Mesendoderm (in vitro differentiated cells): ENCODE measurements at regions not wholly inside any gene's neighbourhood (a gene's known extent, or its start where the extent isn't known, plus 50 kb on each side); places are given as distances from the start of the nearest gene placed in this dataset.
"Not testable (repeated sequence)": the region's sequence is repeated elsewhere in the genome, so short reads cannot be mapped to it uniquely, and the experiment has no call there.

Experiments used
- DNase-seq: peaks from one replicate; pipeline ENCODE4 v3.0.0; 2013
- H2AK5ac ChIP-seq: 2 replicates; pipeline ENCODE4 v1.6.1; 2013; ENCODE audit warnings: low read length, inconsistent platforms
- H2BK120ac ChIP-seq: 2 replicates; pipeline ENCODE4 v1.6.1; 2013; ENCODE audit warnings: low read depth, mild to moderate bottlenecking, low read length, moderate library complexity, mixed read lengths
- H2BK15ac ChIP-seq: replicated peaks from 2 replicates; pipeline ENCODE4 v1.6.1; 2013; ENCODE audit warnings: low read depth, mild to moderate bottlenecking, moderate library complexity
- H2BK5ac ChIP-seq: 2 replicates; pipeline ENCODE4 v1.6.1; 2013; ENCODE audit warnings: low read length, inconsistent platforms
- H3K18ac ChIP-seq: 2 replicates; pipeline ENCODE4 v1.6.1; 2013; ENCODE audit warnings: mild to moderate bottlenecking, low read length, mixed read lengths
- H3K23ac ChIP-seq: one replicate; pipeline ENCODE4 v1.6.1; 2013; ENCODE audit warnings: low read length
- H3K27ac ChIP-seq: 2 replicates; pipeline ENCODE4 v1.5.1; 2013; ENCODE audit warnings: low read depth, mild to moderate bottlenecking, inconsistent platforms, low read length, moderate library complexity
- H3K27me3 ChIP-seq: 2 replicates; pipeline ENCODE4 v1.6.1; 2013; ENCODE audit warnings: low read length, control low read depth, mild to moderate bottlenecking, inconsistent platforms; ENCODE audit not compliant: insufficient read depth, poor library complexity
- H3K36me3 ChIP-seq: 2 replicates; pipeline ENCODE4 v1.6.1; 2013; ENCODE audit warnings: low read length, inconsistent platforms; ENCODE audit not compliant: control insufficient read depth, insufficient read depth
- H3K4ac ChIP-seq: one replicate; pipeline ENCODE4 v1.6.1; 2013; ENCODE audit warnings: low read depth, mild to moderate bottlenecking, low read length, moderate library complexity
- H3K4me1 ChIP-seq: 2 replicates; pipeline ENCODE4 v1.6.1; 2013; ENCODE audit warnings: low read depth, low read length, inconsistent platforms; ENCODE audit not compliant: control insufficient read depth
- H3K4me2 ChIP-seq: 2 replicates; pipeline ENCODE4 v1.6.1; 2013; ENCODE audit warnings: low read length
- H3K4me3 ChIP-seq: 2 replicates; pipeline ENCODE4 v1.5.1; 2013; ENCODE audit warnings: mild to moderate bottlenecking, low read length
- H3K56ac ChIP-seq: one replicate; pipeline ENCODE4 v1.6.1; 2013; ENCODE audit warnings: low read length
- H3K79me1 ChIP-seq: 2 replicates; pipeline ENCODE4 v1.6.1; 2013; ENCODE audit warnings: low read length, inconsistent platforms
- H3K79me2 ChIP-seq: 2 replicates; pipeline ENCODE4 v1.6.1; 2013; ENCODE audit warnings: mild to moderate bottlenecking, low read length; ENCODE audit not compliant: control insufficient read depth, insufficient read depth
- H3K9ac ChIP-seq: 2 replicates; pipeline ENCODE4 v1.6.1; 2013; ENCODE audit warnings: low read length, inconsistent platforms
- H4K5ac ChIP-seq: one replicate; pipeline ENCODE4 v1.6.1; 2013; ENCODE audit warnings: low read length
- H4K8ac ChIP-seq: one replicate; pipeline ENCODE4 v1.6.1; 2013; ENCODE audit warnings: low read depth, mild to moderate bottlenecking, control low read depth, low read length, moderate library complexity
- WGBS: extraction: QIAGEN DNeasy Blood & Tissue Kit; methylation state at CpG from one replicate; pipeline ENCODE4 v1.1.7; 2013; ENCODE audit warnings: low lambda C conversion rate, missing lambda C conversion rate; ENCODE audit not compliant: insufficient coverage; ENCODE audit errors: extremely low coverage; 5-methylcytosine and 5-hydroxymethylcytosine counted together

- H3K79me2 ChIP-seq: no peaks in the 10 kb centered on the region
- H4K8ac ChIP-seq: no peak overlapping the region
- no peaks in the 10 kb centered on the region for H3K36me3 ChIP-seq
- no peaks in the 10 kb centered on the region for H3K79me1 ChIP-seq
- no peak overlapping the region for H2BK15ac ChIP-seq
- no peak overlapping the region for H3K4me2 ChIP-seq
- no peaks in the 10 kb centered on the region for H3K27me3 ChIP-seq
- H2AK5ac ChIP-seq: no peak overlapping the region
- DNase-seq: no peak
- no peak overlapping the region for H3K23ac ChIP-seq
- H3K18ac ChIP-seq: no peak overlapping the region
- H3K4ac ChIP-seq: no peak overlapping the region
- H3K4me3 ChIP-seq: no peak overlapping the region
- H4K5ac ChIP-seq: no peak overlapping the region
- no peak overlapping the region for H3K9ac ChIP-seq
- H2BK5ac ChIP-seq: no peak overlapping the region
- H3K4me1 ChIP-seq: no peaks in the 10 kb centered on the region
- no peak overlapping the region for H3K56ac ChIP-seq
- no peak overlapping the region for H2BK120ac ChIP-seq
- H3K27ac ChIP-seq: no peak overlapping the region
- no CpG with 5 or more reads among the region's 3 CpGs for whole genome bisulfite sequencing
These were observed 341.3 kb upstream of the SOX9 start for GRCh38 chr17:71779482-71779881.

DNA sequence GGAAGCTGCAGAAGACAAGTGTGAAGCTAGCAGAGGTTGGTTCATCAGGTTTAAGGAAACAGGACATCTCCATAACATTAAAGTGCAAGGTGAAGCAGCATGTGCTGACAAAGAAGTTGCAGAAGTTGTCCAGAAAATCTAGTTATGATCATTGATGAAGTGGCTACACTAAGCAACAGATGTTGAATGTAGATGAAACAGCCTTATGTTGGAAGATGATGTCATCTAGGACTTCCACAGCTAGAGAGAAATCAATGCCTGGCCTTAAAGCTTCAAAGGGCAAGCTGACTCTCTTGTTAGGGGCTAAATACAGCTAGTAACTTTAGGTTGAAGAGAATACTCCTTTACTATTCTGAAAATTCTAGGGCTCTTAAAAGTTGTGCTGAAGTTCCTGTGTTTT is 340.2 kb upstream of the SOX9 start:
- Histone ChIP-seq H3K79me1 (no peaks in the 10 kb centered on the region), H2AK5ac (no peak overlapping the region), H3K79me2 (no peaks in the 10 kb centered on the region), H3K4ac (no peak overlapping the region), H4K5ac (no peak overlapping the region), H3K9ac (no peak overlapping the region), H4K8ac (no peak overlapping the region), H3K36me3 (no peaks in the 10 kb centered on the region), H2BK15ac (no peak overlapping the region), H2BK120ac (no peak overlapping the region), H3K18ac (no peak overlapping the region), H3K56ac (no peak overlapping the region), H3K4me3 (no peak overlapping the region), H3K4me2 (no peak overlapping the region), H3K27ac (no peak overlapping the region), H3K27me3 (no peaks in the 10 kb centered on the region), H3K4me1 (no peaks in the 10 kb centered on the region), H3K23ac (no peak overlapping the region), H2BK5ac (no peak overlapping the region)
- DNase-seq: no peak

DNA sequence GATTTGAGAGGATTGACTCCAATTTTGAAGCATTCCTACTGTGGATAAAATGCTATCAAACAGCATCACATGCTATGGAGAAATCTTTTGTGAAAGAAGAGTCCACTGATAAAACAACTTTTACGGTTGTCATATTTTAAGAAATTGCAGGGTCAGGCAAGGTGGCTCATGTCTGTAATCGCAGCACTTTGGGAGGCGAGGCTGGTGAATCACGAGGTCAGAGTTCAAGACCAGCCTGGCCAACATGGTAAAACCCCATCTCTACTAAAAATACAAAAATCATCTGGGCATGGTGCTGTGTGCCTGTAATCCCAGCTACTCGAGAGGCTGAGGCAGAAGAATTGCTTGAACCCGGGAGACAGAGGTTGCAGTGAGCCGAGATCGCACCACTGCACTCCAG is 338.8 kb upstream of the SOX9 start:
- no CpG with 5 or more reads among the region's 8 CpGs for WGBS
- H3K4me3 ChIP-seq, DNase-seq, H3K56ac ChIP-seq, H2BK15ac ChIP-seq, H3K23ac ChIP-seq, H4K8ac ChIP-seq, H3K27ac ChIP-seq, H3K4me1 ChIP-seq, H3K9ac ChIP-seq, H3K4ac ChIP-seq, H2BK5ac ChIP-seq, H3K36me3 ChIP-seq, H3K79me1 ChIP-seq, H3K4me2 ChIP-seq, H4K5ac ChIP-seq, H2AK5ac ChIP-seq, H3K79me2 ChIP-seq, H3K27me3 ChIP-seq, H3K18ac ChIP-seq, H2BK120ac ChIP-seq: not testable (repeated sequence)

DNA sequence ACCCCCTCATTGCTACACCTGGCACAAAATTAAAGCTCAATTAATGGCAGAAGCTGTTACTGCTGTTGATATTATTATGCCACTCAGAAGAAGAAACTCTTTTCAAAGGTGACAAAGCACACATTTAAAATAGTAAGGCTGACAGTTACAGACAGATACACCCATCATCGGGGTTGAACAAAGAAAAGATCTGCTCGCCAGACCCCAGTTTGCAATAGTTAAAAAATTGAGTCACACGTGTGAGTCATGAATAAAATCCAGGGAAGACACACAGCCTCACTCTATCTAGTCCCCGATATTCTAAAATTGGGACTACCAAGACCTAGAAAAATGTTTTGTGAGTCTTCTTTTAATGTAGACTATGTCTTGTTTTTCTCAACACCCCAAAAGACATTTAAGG is 330.0 kb upstream of the SOX9 start:
- DNase-seq: no peak
- no CpG with 5 or more reads among the region's 4 CpGs for WGBS
- H4K8ac ChIP-seq: no peak overlapping the region

GRCh38 chr17:71791311-71791710 is 329.5 kb upstream of the SOX9 start:
- no peak overlapping the region for H2BK5ac ChIP-seq
- no peak overlapping the region for H3K9ac ChIP-seq
- H4K5ac ChIP-seq: no peak overlapping the region
- H2BK120ac ChIP-seq: no peak overlapping the region
- H3K4me3 ChIP-seq: no peak overlapping the region
- H3K27me3 ChIP-seq: no peaks in the 10 kb centered on the region
- no peak overlapping the region for H3K56ac ChIP-seq
- no peaks in the 10 kb centered on the region for H3K36me3 ChIP-seq
- H3K79me2 ChIP-seq: no peaks in the 10 kb centered on the region
- H3K4ac ChIP-seq: no peak overlapping the region
- H4K8ac ChIP-seq: no peak overlapping the region
- H3K27ac ChIP-seq: no peak overlapping the region
- no peaks in the 10 kb centered on the region for H3K79me1 ChIP-seq
- no peaks in the 10 kb centered on the region for H3K4me1 ChIP-seq
- no peak overlapping the region for H3K18ac ChIP-seq
- H2BK15ac ChIP-seq: no peak overlapping the region
- no peak for DNase-seq
- H3K4me2 ChIP-seq: no peak overlapping the region
- H3K23ac ChIP-seq: no peak overlapping the region
- H2AK5ac ChIP-seq: no peak overlapping the region
- WGBS: no CpG with 5 or more reads among the region's 4 CpGs

More for the DNA sequence above, 330.0 kb upstream of the SOX9 start:
- Histone ChIP-seq H3K27ac (no peak overlapping the region), H3K23ac (no peak overlapping the region), H2BK5ac (no peak overlapping the region), H3K79me1 (no peaks in the 10 kb centered on the region), H3K18ac (no peak overlapping the region), H3K4me1 (no peaks in the 10 kb centered on the region), H3K36me3 (no peaks in the 10 kb centered on the region), H3K9ac (no peak overlapping the region), H4K5ac (no peak overlapping the region), H3K27me3 (no peaks in the 10 kb centered on the region), H3K4ac (no peak overlapping the region), H2AK5ac (no peak overlapping the region), H3K56ac (no peak overlapping the region), H2BK120ac (no peak overlapping the region), H3K79me2 (no peaks in the 10 kb centered on the region), H3K4me2 (no peak overlapping the region), H2BK15ac (no peak overlapping the region), H3K4me3 (no peak overlapping the region)

DNA sequence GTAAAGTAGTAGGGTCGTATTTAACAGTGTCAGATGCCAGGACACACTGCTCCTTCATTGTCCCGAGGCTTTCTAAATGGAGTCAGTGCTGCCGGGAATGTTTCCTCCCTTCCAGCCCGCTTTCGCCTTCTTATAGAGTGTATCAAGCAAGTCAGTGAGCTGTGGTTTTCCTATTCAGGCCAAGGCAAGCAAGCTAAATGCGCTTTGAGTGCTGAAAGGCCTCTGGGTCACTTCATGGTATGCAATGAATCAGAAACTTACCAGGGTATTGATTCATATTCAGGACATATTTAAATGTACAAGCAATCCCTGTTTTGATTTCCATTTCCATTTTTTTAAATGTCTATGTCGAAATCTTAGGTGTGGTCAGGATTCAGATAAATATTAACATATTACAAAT is 327.9 kb upstream of the SOX9 start:
- Histone ChIP-seq H4K8ac (no peak overlapping the region), H3K79me1 (no peaks in the 10 kb centered on the region), H2AK5ac (no peak overlapping the region), H3K4me3 (no peak overlapping the region), H3K36me3 (no peaks in the 10 kb centered on the region), H3K23ac (no peak overlapping the region), H2BK5ac (no peak overlapping the region), H3K56ac (no peak overlapping the region), H3K27ac (no peak overlapping the region), H3K18ac (no peak overlapping the region), H3K9ac (no peak overlapping the region), H3K4ac (no peak overlapping the region), H2BK120ac (no peak overlapping the region), H2BK15ac (no peak overlapping the region), H3K79me2 (no peaks in the 10 kb centered on the region), H3K4me2 (no peak overlapping the region), H3K27me3 (no peaks in the 10 kb centered on the region), H3K4me1 (no peaks in the 10 kb centered on the region), H4K5ac (no peak overlapping the region)
- no peak for DNase-seq
- WGBS: no CpG with 5 or more reads among the region's 7 CpGs
